HG02678 (cell line): ENCODE measurements at regions not wholly inside any gene's neighbourhood (a gene's known extent, or its start where the extent isn't known, plus 50 kb on each side); places are given as distances from the start of the nearest gene placed in this dataset.
A peak's percentile ranks its signal among the peaks of the same experiment; 100 is the strongest.
"Not testable (repeated sequence)": the region's sequence is repeated elsewhere in the genome, so short reads cannot be mapped to it uniquely, and the experiment has no call there.

Source experiments
- ATAC-seq: cut with Tn5 transposase; IDR thresholded peaks from one replicate; pipeline ENCODE4 v1.9.1; 2021; ENCODE audit warnings: mild to moderate bottlenecking, moderate library complexity; ENCODE audit not compliant: unreplicated experiment

- ATAC-seq, result no peak
Observed at GRCh38 chr10:2813693-2814092, 253.7 kb upstream of the PFKP start.

- no peak for ATAC-seq
Observed at GRCh38 chr10:2813286-2813685, 254.1 kb upstream of the PFKP start.

GRCh38 chr10:2812631-2813030 lies 254.7 kb upstream of the PFKP start:
- ATAC-seq, result no peak

- ATAC-seq, result no peak
Observed at GRCh38 chr10:2800178-2800577, 267.2 kb upstream of the PFKP start.

- no peak for ATAC-seq
Observed at GRCh38 chr10:2798336-2799022, 268.9 kb upstream of the PFKP start.

GRCh38 chr10:2791774-2792443 lies 275.4 kb upstream of the PFKP start:
- peak; percentile 94 for ATAC-seq

DNA sequence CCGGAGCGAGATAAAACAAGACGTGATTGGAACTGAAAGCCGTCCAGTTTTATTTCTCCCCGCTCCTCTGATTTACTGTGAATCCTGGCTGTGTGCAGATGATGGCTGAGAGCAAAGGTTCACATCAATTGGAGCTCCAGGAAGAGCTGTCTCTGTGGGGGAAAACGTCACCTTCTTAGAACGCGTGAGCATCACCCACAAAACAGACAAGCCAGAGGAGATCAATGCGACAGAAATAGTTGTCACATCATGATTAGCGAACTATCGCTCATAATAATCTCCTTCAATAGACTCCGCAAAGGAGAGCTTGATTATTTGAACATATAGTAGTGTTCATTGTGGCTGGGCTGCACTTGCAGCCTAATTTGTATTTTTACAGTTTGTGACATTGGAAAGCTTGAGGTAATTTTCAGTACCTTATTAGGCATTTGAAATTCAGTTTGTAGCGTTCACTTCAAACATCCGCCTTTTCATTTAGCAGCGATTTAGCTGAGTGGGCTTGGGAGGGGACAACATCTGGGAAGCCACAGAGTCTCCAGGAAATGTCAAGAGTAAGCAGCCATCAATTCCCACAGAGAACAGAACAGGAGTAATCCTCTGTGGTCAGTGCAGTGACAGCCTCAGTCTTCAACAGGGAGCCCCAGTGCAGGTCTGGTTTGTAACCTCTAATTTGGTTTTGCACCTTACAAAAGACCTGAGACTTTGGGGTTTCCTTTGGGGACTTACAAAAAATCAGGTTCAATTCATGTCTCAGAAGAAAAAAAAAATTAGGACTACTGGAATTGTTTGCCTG lies 276.8 kb upstream of the PFKP start:
- ATAC-seq, result no peak

DNA sequence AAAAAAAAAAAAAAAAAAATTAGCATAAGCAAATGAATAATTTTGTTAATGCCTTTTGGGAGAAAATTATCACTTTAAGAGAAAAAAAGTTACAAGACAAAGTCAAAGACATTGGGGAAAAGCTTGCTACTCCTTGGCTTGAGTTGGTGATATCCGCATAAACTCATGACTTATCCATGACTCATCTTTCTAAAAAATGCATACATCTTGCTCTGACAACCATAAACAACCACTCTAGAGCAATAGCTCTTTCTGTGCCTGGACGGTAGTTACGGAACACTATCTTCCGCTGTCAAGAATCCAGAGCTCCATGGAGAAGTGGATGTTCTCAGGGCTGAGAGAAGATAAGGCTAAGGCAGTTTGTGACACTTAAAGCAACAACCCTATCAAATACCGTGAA lies 281.1 kb upstream of the PFKP start:
- no peak for ATAC-seq

- no peak for ATAC-seq
Observed at GRCh38 chr10:2784766-2785165, 282.6 kb upstream of the PFKP start.

DNA sequence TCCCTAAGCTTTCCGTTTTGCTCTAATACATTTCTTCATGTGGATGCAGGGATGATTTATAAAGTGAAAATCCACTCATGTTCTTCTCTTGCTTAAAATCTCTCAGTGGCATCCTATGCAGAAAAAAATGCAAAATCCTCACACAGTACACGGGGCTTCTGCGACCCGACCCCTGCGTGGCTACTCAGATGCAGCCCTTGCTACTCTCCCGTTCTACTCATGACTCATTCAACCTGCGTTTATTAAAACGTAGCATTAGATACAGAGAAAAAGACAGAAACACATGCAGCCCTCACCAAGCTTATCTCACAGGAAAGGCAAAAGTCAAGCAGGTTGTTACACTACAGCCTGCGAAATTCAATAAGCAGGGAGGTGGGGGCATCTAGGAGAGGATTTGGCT lies 284.4 kb upstream of the PFKP start:
- no peak for ATAC-seq

GRCh38 chr10:2782265-2782664 lies 285.1 kb upstream of the PFKP start:
- ATAC-seq, result no peak

GRCh38 chr10:2777666-2778355 lies 289.5 kb upstream of the PFKP start:
- ATAC-seq, result no peak

DNA sequence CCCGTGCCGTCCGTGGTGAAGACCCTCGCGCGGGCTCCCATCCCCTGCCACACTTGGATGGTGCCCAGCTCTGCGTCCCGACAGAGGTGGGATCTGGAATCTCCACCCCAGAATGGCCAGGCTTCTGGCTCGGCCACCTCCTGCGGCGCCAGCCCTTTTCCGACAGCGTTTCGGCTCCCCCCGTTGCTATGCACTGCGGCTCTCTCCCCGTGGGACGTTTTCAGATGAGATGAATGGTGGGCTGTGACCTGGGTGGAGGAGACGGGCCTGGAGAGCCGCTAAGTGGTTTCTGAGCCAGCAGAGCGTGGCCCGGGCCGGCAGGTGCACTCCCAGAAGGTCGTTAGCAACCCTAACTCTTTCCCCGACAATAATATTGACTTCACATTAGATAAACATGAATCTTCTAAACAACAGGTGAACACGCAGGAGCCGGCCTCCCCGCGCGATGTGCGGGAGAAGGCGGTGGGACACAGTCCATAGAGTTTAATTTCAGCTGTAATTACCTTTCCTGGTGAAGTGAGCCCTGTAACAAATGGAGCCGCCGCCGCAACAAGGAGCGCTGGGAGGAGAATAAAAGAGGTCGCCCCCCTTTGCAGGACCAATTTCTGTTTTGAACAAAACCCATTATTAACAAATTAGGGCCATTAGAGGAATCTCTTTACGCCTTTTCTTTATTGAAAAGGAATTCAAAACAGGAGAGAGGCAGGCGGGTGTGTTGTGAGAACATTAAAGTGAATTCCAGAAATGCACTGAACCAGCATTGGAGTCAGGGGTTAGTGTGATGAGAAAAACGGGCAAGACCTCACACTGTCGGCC lies 294.3 kb upstream of the PFKP start:
- ATAC-seq, result no peak

DNA sequence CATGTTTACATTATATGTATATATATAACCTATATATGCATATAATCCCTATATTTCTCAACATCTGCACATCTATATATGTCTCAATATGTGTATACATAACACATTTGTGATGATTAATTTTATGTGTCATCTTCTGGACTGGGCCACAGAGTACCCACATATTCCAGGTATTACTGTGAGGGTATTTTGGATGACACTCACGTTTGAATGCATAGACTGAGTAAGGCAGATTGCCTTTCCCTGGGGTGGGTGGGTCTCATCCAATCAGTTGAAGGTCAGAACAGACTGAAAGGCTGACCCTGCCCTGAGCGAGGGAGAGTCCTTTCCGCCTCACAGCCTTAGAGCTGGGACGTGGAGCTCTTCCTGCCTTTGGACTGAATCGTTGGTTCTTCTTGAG lies 295.2 kb upstream of the PFKP start:
- ATAC-seq, result no peak

- ATAC-seq, result not testable (repeated sequence)
Observed at GRCh38 chr10:2767293-2767692, 300.1 kb upstream of the PFKP start.

DNA sequence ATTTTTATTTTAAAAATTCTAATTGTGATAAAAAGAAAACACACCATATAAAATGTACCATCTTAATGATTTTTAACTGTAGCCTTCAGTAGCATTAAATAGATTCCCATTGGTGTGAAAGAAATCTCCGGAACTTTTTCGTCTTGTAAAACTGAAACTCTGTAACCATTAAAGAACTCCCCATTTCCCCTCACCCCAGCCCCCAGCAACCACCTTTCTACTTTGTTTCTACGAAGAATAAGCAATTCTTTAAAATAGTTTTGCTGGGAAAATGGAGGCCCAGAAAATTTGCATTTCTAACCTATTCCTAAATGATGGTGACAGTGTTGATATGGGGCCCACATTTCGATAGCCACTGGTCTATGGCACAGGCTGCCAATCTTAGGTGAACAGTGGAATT lies 305.4 kb upstream of the PFKP start:
- ATAC-seq, result no peak

GRCh38 chr10:2761311-2761710 lies 306.0 kb upstream of the PFKP start:
- no peak for ATAC-seq

GRCh38 chr10:2760736-2761135 lies 306.6 kb upstream of the PFKP start:
- ATAC-seq, result no peak

- no peak for ATAC-seq
Observed at GRCh38 chr10:2759233-2759632, 308.1 kb upstream of the PFKP start.

DNA sequence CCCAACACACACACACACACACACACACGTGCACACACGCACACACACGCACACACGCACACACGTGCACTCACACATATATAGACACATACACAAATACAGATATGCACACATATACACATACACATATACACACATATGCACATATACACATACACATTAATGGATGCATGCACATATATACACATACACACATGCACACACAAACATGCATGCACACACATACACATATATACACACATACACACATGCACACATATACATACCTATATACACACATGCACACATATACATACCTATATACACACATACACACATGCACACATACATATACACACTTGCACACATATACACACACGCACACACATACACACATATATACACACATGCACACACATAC lies 312.4 kb upstream of the PFKP start:
- ATAC-seq, result no peak

GRCh38 chr10:2748287-2748686 lies 319.1 kb upstream of the PFKP start:
- no peak for ATAC-seq
